Inferior parietal cortex (tissue), 1 donor: ENCODE measurements at regions not wholly inside any gene's neighbourhood (a gene's known extent, or its start where the extent isn't known, plus 50 kb on each side); places are given as distances from the start of the nearest gene placed in this dataset.

Source experiments
- DNase-seq: peaks from one replicate; pipeline ENCODE4 v3.0.0-alpha.2; 2016; ENCODE audit errors: extremely low spot score

DNA sequence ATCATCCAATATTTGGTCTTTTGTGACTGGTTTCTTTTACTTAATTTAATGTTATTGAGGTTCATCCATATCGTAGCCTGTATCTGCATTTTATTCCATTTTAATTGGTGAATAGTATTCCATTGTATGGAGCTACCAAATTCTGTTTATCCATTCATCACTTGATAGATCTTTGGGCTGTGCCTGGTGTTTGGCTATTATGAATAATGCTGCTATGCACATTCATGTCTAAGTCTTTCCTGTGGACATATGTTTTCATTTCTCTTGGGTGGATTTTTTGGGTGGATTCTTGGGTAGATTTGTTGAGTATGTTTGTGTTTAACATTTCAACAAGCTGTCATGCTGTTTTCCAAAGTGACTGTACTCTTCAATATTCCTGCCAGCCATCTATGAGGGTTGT, 52.5 kb upstream of the NEDD4L start:
- DNase-seq, result no peak

DNA sequence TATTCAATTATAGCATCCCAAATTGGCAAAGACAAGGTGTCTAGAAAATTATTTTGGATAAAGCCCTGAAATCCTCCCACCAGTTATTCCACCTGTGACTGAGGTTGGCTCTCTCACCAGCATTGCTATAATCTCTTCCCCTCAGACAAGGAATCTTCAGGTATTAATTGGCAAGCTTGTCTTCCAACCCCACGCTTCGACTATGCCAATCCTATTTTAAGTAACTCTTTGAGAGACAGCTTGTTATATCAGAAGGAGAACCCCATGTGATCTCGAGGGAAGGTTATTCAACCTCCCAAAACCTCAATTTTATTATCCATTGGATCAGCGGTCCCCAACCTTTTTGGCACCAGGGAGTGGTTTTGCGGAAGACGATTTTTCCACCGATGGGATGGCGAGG, 54.5 kb upstream of the NEDD4L start:
- no peak for DNase-seq

DNA sequence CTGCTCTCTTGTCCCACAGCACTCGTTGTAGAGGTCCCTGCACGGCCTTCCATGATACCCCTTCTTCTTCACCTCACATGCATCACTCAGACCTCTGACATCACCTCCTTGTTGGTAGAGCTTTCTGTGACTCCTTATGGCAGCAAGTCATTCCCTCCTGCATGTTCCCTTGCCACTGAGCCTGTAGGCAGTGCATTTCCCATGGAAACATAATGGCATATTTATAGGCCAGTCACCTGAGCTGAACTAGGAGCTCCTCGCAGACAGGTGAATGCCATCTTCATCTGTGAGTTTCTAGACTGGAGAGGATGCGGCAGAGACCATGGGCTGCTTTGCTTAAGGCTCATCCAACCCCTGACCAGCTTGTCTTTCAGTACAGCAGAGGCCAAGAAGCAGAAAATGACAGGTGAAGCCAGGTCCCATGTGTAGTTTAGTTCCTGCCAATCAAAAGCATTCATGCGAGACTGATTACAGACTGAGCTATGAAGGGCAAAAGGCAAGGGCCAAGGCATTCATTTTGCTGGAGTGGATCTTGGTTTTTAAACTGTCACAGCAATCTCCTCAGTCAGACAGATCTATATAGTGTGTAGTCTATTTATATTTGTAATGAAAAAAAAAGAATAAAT, 59.4 kb upstream of the NEDD4L start:
- DNase-seq, result no peak

DNA sequence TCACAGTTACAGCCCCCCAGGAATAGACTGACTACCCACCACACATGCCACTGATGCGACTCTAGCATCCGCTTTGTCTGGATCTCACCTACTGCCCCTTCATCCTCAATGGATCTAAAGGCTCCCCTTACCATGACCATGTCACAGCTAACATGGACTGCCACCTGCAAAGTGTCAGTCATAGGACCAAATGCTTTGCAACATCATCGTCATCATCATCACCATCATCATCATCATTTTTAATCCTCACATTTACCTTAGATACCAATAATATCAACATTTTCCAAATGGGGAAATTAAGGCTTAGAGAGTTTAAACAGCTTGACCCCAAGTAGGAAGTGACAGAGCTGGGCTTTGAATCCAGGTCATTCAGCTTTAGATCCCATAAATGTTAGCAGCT, 60.1 kb upstream of the NEDD4L start:
- no peak for DNase-seq

DNA sequence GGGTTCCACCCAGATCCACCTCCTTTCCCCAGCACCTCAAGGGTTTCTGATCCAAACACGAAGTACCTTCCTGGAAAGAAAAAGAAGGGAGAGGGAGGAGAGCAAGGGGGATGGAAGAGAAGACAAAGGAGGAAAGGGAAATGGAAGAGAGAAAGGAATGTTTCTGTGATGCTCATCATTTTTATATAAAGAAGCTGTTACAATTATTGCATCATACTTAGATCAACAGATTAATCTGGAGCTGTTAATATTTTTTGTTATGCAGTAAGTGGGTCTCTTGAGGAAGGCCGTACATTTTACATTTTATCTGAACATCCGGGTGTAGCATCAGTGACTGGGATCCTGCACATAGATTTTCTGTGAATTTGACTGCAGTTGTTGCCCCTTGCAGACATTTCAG, 60.6 kb upstream of the NEDD4L start:
- no peak for DNase-seq

DNA sequence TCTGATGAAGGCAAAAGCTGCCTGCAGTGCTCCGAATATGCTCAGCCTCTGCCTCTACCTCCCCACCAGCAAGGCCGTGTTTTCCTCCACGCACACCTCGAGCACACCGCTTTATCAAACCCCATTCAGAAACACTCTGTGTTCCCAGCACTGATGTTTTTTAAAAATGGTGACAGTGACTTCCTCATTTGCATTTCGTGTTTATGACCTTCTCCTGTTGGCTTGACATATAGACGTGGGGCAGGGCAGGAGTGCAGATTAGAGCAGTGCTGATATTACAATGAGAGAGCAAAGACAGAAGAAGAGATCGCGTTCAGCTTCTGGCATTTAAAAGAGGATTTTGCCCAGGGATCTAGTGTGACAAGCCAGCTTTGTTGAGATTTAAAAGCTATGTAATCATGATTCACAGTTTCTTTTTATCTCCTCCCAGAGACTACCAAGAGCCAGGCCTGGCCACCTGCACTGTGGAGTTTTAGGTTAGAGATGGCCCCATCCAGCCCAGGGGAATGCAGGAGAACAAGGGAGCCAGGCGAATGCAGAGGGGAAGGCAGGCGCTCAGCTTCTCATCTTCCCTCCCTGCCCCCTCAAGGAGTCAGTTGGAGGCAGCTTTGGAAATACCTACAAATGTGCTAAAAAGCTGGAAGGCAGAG, 61.5 kb upstream of the NEDD4L start:
- DNase-seq, result no peak

DNA sequence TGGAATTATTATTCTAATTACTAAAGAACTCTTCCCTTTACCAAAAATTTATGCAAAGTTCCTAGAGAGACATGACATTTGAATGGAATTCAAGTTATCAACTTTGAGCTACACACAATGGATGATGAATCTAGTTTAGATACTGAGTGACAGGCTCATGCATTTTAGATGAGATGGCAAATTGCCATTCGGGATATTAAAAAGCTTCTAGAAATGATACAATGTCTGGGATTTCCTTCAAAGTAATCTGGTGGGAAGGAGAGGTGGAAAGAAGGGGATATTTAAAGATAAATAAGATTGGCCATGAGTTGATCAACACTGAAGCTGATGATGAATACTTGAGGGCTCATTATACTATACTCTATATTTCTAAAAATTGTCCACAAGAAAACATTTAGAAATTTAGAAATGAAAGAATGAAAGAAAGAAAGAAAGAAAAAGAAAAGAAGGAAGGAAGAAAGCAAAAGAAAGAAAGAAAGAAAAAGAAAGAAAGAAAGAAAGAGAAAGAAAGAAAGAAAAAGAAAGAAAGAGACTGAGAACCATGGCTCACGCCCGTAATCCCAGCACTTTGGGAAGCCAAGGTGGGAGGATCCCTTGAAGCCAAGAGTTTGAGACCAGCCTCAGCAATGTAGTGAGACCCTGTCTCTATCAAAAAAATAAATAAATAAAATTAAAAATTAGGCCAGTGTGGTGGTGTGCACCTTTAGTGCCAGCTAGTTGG, 62.6 kb upstream of the NEDD4L start:
- DNase-seq, result no peak

DNA sequence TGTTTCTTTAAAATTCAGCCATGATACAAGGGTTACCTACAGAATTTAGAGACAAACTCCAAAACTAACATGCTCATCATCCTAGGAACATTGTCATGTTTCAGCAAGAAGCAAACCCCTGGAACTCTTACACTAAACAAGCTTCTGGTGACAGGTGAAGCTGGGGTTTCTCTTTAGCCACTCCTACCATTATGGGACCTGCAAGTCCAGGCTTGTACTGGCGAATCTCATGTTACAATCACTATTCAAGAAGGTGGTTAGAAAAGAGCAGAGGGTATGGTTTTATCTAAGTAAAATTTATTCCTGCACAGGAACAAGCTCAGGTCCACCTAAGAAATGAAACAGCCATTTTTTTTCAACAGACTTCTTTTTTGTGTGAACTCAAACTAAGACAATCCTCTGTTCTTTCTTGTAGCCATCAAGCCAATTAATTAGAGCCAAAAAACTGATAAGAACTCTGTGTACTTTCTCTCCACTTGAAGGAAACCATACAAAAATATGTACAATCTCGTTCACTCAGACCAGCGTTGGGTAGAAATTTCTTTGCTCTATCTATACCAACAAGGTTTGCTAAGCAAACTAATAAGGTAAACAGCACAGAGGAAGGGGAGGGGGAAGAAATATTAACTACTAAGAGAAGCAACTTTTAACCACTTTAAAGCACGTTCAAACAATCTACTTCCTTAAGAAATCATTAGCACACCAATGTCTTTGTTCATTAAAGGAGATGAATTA, 63.3 kb upstream of the NEDD4L start:
- no peak for DNase-seq

DNA sequence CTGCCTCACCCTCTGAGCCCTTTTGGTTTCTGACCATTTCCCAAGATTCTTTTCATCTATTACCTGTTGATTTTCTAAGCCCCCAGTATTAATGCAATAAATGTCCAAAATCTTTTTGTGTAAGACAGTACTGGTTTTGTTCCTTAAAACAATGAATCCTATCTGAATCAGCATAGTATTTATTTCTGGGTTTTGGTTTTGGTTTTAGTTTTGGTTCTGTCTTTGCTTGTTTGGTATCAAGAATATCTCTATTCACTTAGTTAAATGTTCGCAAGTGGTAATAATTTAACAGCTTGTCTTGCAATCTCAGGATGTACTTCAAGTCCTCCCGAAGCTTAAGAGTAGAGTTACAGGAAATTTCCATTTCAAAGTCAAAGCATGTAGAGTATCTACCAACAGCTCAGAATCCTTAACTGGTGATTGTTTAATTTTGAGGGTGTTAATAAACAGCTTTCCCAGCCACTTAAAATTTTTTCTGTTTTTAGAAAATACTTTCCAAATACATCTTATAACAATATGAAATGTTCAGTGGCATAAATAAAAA, 67.7 kb upstream of the NEDD4L start:
- DNase-seq, result no peak

DNA sequence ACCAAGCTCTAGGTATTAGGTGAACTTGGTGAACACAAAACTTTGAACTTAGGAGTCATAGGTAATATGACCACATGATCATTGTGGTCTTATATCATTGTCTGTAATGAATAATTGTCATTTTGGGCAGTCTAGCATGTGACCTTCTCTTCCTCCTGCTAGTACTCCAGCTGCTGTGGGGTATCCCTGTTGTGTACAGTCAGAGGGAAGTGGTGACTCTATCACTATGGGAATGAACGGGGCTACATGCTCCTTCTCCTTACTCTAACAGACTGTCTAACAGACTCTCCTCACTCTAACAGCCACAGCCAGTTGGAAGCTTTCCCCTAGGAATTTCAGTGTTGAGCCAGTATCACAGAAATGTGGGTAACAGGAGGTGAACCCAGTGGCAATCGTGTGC, 68.2 kb upstream of the NEDD4L start:
- DNase-seq, result no peak

DNA sequence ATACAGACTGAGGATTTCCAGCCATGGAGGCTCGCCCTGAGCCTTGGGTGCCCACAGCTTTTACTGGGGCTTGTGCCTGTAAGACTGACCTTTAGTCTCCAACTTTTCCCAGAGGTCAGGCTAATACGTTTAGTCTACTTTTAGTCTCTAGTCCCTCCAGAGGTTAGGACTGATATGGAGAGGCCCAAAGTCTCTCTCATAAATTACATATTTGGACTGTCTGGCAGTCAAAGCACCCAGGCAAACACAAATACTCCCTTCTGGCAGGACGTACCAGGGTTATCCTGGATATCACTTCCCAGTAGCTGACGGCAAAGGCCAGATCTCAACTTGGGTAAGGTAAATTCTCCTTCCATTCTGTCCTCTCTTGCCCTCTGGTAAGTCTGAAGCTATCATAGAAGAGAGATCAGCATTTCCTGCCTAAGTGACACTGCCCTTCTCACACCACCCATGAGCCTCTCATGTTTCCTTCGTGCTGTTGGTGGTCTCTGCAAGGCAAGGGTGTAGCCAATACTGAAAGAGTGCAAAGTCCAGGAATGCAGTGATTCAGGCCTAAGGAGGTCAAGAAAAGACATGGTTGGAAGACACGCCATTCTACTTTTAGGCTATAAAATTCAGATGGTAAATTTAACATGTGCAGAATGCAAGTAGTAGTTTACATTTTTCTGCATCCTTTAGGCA, 69.3 kb upstream of the NEDD4L start:
- DNase-seq, result no peak

DNA sequence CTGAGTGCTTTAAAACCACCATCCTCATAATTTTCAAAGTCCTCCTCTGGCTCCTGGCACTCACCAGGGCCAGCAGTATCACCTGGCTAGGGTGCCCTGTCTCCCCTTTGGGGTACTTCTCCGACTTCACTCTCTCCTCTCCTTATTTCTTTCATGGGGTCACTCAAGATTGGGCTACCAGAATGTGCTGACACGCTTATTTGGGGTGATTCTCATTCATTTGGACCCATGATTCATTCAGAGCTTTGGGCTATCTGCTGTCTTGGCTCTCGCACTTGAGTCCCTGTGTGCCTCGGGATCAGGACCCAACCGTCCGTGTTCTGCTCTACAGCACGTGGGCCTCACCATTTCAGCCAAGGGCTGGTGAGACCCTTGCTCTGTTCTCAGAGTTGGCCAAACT, 70.1 kb upstream of the NEDD4L start:
- DNase-seq, result no peak

DNA sequence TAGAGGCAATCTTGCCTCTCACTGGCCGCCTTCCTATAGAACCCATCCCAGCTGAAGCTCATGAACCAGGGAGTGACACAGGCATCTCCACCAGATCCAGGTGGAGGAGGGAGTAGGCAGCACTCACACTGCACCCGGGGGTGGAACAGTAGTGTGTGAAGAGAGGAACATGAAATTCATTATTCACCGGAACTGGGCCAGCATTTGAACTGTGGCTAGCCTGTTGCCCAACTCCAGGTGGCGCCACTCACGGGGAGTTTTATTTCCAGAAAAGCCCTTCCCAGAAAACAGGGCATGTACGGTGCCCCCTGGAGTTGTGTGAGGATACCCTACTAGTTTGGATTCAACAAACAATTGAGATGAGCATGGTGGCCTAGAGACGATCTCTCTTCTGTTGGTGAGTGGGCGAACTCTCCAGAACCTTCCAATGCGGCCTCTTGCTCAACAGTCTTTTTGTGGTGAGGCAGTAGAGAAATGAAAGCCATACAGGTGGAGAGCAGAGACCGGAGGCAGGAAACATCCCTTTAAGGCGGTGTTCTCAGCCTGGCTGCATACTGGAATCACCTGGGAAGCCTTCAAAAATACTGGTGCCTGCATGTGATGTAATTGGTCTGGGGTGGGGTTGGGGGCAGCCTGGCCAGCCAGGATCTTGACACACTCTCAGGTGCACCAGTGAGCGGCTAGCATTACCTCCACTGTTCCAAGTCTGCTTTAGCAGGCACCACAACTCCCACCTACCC, 73.5 kb upstream of the NEDD4L start:
- DNase-seq, result no peak

DNA sequence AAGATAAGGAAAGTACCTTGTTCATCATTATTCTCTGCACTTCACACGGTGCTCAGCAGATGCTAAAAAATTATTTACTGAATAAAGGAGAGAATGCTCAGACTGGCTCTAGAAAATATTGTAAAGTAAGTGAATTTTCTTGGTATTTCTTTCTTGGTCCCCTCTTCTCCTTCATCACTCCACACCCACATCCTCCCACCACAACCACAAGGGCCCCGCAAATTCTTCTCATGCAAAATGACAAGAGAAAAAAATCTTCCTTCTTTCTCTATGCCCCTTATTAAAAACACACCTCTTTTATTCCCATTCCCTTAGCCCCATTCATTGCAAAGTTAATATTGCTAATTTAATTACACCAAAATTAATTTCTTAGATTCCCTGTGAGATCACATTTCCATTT, 74.2 kb upstream of the NEDD4L start:
- no peak for DNase-seq

DNA sequence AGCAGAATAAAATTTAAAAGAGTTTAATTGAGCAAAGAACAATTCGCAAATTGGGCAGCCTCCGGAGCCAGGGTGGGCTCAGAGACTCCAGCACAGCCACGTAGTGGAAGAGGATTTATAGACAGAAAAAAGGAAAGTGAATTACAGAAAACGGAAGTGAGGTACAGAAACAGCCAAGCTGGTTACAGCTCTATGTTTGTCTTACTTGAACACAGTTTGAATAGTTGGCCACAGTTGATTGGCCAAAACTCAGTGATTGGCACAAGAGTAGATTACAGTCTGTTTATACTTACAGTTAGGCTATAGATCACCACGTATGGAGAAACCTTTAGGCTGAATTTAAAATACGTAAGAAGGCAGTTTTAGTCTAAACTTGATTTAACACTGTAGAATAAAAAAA, 78.8 kb upstream of the NEDD4L start:
- no peak for DNase-seq

DNA sequence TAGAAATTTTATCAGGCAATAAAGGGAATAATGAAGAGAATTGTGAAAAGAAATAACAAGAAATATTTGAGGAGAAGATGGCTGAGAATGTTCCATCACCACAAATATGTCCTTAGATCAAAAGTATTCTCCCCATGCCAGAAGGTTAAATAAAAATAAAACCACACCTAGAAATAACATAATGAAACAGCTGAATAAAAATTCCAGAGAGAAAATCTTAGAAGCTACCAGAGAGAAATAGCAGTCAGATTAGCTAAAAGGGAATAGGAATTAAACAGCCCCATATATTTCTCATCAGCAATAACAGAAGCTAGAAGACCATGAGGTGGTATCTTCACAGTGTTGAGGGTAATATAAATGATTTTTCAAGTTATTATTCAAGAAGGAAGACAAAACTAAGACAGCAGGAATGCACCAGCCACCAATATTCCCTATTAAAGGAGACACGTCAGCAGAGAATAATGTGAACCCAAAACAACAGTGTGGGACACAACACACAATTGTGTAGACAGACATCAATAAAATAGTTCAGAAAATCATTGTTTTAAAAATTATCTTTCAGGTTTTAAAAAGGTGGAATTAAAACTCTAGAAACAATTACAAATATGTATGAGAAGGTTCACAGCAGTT, 82.0 kb upstream of the NEDD4L start:
- no peak for DNase-seq

DNA sequence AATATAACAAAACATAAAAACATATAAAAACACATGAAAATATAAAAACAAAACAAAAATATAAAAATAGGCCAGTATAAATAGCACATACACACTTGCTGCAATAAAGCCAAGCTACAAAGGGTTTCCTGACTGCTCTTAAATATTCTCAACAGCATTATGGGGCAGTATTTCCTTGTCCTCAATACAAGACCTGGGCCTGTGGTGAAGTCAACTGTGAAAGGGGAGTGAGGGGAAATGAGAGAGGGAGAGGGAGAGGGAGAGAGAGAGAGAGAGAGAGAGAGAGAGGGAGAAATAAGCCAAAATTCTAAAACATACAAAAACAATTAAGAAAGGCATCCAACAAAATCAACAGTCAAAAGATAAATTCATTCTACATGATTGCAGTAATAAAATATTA, 82.6 kb upstream of the NEDD4L start:
- no peak for DNase-seq

DNA sequence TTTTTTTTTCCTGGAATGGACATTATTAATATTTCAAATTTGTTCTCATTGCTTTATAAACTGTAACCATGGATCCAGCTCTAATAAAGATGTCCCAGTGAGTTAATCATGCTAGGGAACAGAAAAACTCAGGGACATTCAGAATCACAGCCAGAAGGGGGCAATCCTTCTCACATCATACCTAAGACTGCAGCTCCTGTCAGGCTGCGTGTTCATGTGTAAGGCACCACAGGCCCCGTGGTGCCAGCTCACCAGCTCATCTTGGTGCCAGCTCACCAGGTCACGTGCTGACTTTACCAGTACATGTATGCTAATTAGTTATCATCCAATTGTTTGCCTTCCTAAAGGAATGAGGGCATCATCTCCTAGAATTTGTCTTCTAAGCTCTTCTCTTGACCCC, 84.7 kb upstream of the NEDD4L start:
- DNase-seq, result peak; percentile 35

DNA sequence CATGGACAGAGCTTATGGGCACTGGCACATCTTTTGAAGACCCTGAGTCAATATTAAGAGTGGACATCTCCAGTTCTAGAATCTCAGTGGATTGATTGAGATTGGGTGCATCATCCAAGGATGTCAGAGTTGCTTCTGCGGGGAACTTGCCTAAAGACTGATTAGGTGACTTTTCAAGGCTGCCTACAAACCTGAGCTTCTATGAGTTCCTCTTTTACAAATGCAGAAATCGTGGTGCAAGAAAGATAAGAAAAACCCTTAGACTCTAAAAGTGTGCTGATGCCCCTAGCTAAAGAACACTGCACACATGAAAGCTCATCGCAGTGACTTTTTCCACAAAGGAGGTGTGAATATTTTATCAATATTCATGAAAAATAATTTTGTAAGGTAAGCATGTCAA, 86.8 kb upstream of the NEDD4L start:
- no peak for DNase-seq

DNA sequence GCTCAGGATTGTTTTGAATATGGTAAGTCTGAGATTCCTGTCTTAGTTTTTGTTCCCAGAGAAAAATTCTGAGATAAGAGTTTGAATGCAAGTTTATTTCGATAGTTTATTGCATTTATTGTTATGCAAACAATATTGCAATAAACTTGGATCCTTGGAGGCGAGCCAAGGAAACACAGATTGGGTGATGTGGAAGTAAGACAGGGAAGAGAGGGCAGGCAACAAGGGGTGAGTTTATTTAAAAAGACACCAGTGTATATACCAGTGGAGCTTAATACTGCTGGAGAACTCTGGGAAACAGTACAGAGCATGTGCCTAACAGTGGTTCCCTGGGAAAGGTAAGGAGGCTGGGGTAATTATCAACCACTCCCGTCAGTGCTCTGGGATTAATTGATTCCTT, 87.5 kb upstream of the NEDD4L start:
- DNase-seq, result no peak

DNA sequence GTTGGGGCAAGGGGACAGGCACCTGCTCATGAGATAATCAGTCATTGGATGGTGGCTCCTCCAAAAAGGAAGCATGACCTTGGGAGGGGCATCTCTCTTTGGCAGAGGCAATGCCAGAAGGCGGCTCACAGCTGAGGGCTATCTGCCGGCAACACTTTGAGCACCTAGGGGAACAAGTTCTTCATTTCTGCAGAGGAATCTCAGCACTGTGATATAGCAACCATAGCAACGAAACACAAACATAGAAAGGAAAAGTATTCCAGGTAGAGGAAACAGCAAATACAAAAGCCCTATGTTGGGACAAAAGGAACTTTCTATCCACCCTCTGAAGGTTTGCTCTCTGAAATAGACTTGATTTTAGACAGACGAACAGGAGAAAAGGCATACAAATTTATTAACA, 89.1 kb upstream of the NEDD4L start:
- DNase-seq, result no peak
